HG03469 (cell line): ENCODE measurements at regions not wholly inside any gene's neighbourhood (a gene's known extent, or its start where the extent isn't known, plus 50 kb on each side); places are given as distances from the start of the nearest gene placed in this dataset.
"Not testable (repeated sequence)": the region's sequence is repeated elsewhere in the genome, so short reads cannot be mapped to it uniquely, and the experiment has no call there.

ENCODE experiments used
- ATAC-seq: cut with Tn5 transposase; IDR thresholded peaks from one replicate; pipeline ENCODE4 v1.9.1; 2021; ENCODE audit warnings: mild to moderate bottlenecking, moderate library complexity, moderate number of reproducible peaks; ENCODE audit not compliant: unreplicated experiment

GRCh38 chr9:103237571-103238109, 242.5 kb downstream of the CYLC2 start:
- ATAC-seq, result not testable (repeated sequence)

DNA sequence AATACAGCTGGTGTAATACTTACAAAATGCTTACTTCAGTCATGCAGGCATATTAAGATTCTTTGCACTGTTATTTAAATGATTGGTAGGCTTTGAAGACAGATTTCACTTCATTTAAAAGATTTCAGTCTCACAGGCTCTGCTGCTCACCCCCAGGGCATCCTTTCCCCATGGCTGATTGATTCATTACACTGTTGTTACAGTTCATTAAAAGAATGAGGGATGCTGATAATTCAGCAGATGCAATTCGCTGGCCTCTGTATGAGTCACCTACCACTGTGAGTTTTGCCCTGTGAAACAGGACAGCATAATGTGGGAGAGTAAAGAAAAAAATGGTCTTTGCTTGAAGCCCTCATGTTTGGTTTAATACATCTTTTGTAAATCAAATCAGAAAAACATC, 246.9 kb downstream of the CYLC2 start:
- ATAC-seq, result no peak

DNA sequence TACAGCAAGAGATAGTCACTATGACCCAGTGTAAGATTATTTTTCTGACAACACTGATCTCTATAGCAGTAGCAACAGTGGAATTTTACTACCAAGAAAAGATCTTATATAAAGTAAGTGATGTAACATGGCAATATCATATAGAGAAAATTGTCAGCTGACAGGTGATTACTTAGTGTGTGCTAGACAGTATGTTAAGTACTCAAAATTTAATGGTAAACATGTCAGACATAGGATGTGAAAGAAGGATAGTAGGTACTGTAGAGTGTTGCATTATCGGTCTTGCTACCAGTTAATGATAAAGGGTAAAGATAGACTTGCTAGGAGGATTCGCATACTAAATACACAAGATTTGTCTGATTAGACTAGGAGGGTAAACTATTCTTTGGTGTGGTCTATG, 247.4 kb downstream of the CYLC2 start:
- ATAC-seq, result no peak

- no peak for ATAC-seq
These were observed 248.4 kb downstream of the CYLC2 start for GRCh38 chr9:103243553-103243952.

DNA sequence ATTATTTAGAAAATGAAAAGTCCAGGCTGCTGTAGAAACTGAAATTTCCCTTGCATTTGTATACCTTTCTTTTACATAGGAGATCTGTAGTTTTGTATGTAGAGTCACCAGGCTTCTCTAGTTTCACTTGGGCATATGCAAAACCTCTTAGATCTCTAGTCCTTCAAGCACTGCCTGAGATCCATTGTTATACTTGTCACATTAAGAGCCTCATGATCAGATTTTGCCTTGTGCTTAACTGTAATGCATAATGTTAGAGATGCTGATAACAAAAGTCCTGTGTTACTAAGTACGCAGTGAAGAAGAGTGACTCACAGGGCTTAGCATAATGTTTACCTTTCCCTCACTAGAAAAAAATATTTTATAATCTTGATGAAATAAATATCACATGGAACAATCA, 250.2 kb downstream of the CYLC2 start:
- no peak for ATAC-seq

GRCh38 chr9:103261951-103262350, 266.8 kb downstream of the CYLC2 start:
- ATAC-seq, result no peak

- ATAC-seq, result no peak
These were observed 270.9 kb downstream of the CYLC2 start for GRCh38 chr9:103266064-103266463.

GRCh38 chr9:103277240-103277639, 282.1 kb downstream of the CYLC2 start:
- ATAC-seq, result no peak

DNA sequence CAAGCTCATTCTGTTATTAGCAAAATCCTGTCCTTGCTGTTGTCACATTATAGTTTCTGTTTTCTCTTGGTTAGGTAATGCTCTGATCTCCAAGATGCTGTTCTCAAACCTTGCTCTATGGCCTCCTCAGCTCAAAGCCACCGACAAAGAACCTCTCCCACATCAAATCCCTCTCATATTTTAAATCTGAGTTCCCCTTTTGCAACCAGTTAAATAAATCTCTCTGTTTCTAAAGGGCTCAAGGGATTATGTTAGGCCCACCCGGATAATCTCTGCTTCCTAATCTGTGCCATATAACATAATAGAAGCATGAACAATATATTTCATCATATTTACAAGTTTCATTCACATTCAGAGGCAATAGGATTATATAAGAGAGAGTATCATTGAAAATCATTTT, 286.0 kb downstream of the CYLC2 start:
- no peak for ATAC-seq

GRCh38 chr9:103287361-103287760, 292.2 kb downstream of the CYLC2 start:
- ATAC-seq, result no peak

DNA sequence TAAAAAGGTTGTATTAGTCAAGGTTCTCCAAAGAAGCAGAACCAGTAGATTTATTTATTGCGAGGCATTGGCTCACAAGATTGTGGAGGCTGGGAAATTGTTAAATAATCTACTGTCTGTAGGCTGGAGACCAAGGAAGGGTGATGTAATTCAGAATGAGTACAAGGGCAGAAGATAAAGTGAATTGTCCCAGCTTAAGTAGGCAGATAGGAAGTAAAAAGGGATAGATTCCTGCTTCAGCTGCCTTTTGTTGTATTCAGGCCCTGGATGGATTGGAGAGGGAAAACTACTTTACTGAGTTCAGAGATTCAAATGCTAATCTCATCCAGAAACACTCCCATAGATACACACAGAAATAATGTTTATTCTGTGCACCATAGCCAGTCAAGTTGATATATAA, 301.1 kb downstream of the CYLC2 start:
- no peak for ATAC-seq

- ATAC-seq, result no peak
These were observed 305.9 kb downstream of the CYLC2 start for GRCh38 chr9:103301051-103301450.

DNA sequence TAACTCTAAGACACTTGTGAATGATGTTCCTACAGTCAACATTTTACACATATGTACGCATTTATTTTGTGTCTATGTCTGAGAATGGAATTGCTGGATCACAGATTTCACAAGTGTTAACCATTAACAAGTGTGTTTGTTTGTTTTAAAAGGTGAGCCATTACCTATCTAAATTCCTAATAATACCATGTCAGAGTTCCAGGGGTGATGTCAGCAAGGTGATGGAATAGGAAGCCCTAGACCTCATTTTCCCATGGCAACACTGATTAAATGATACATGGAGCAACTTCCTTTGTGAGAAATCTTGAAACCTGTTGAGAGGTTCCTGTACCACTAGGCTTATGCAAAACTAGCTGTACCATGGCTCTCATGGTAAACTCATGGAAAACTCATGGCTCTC, 309.7 kb downstream of the CYLC2 start:
- ATAC-seq, result no peak

DNA sequence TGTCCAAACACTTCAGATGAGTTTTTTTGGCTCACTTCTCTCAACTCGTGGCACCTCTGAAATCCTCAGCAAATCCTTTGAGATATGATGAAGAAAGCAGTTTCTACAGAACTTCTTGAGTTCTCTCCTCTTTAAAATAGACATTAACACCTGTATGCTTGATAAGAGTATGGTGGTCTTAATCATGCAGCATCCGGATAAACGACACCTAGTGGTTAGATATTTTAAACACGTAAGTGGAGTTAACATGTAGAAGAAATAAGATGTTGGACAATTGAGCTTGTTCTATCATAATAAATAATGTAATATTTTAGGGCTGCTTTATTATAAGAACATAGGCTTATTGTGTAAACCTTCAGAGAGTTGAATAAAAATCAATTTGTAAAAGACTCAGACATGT, 324.8 kb downstream of the CYLC2 start:
- no peak for ATAC-seq

DNA sequence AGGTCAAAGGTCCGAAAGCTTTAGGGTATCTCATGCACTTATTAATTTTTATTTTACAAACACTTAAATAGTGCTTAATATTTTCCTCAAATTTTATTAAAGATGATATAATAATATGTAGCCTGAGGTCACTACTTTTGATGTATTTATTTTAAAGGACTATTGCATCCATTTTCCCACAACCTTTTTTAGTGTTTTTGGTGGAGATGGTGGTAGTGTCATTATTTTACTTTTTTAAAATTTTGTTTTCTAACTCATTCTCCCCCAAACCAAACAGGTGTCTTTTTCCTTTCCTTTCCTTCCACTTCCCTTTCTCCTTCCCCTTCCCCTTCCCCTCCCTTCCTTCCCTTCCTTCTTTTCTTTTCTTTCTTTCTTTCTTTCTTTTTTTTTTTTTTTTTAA, 328.6 kb downstream of the CYLC2 start:
- no peak for ATAC-seq

- no peak for ATAC-seq
These were observed 340.3 kb downstream of the CYLC2 start for GRCh38 chr9:103335461-103335860.

GRCh38 chr9:103355000-103355399, 359.9 kb downstream of the CYLC2 start:
- ATAC-seq, result no peak

GRCh38 chr9:103357980-103358379, 362.8 kb downstream of the CYLC2 start:
- ATAC-seq, result not testable (repeated sequence)

- ATAC-seq, result no peak
These were observed 366.8 kb downstream of the CYLC2 start for GRCh38 chr9:103361906-103362305.

DNA sequence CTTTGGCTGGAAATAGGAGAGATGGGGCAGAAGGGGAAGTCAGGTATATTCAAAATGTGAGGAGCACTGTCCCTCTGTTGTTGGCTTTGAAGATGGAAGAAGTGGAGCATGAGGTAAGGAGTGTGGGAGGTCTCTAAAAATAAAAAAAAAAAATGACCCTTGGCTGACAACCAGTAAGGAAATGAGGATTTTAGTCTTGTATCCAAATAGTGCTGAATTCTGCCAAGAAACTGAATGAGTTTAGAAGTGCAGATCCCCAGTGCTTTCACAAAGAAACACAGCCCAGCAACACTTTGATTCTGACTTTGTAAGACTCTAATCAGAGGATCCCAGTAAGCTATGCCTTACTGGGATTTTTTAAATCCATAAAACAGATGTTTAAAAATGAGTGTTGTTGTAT, 367.9 kb downstream of the CYLC2 start:
- no peak for ATAC-seq

DNA sequence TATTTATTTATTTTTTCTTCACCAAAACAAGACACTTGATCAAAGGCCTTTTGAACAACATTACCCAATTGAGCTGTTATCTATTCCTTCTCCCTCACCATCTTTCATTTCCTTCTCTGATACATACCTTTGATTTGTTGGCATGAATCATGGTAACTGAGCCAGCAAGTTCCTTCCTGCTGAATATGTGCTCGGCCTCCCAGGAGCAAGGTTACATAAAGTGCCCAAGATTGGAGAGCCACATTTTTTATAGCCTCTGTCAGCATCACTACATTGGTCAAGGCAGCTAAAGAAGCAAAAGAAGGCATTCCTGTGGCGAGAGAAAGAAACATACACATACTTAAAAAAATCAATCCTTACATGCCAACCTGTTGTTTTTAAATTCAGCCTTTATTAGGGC, 369.6 kb downstream of the CYLC2 start:
- no peak for ATAC-seq

DNA sequence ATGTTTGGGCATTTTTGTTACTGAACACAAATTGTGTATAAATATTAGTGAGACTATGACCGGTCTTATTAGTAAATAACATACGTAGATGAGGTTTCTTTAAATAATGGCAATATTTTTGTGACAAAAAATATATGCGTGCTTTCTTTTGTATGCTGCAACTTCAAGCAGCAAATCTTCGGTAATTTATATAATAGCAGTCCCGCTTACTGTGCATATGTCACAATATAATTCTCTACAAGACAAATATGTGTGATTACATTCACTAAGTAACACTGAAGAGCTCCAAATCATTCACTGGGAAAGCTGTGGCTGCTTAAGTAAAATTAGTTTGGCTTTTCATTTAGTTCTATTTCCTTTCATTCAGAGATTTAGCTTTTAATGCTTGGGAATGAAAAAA, 376.0 kb downstream of the CYLC2 start:
- ATAC-seq, result no peak

DNA sequence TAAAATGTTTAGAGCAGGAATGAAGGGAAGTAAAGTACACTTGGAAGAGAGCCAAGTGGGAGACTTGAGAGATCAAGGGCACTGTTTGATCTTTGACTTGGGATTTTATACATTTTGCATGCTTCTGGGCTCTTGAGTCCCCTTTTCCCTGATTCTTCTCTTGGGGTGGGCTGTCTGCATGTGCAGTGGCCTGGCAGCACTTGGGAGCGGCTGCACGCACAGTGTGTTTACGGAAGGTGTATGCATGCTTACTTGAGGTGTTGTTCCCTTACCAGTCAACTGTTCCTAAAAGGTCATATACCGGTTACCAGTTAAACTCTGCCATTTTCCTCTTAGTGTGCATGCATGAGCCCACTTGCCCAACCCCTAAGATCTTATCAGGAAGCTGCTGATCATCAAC, 377.7 kb downstream of the CYLC2 start:
- no peak for ATAC-seq

GRCh38 chr9:103377667-103378066, 382.5 kb downstream of the CYLC2 start:
- ATAC-seq, result no peak
